Skeletal muscle tissue (tissue), 3 donors: ENCODE measurements at regions not wholly inside any gene's neighbourhood (a gene's known extent, or its start where the extent isn't known, plus 50 kb on each side); places are given as distances from the start of the nearest gene placed in this dataset.
"Not testable (repeated sequence)": the region's sequence is repeated elsewhere in the genome, so short reads cannot be mapped to it uniquely, and the experiment has no call there.

Experiments used
- H3K27ac ChIP-seq: one replicate; pipeline ENCODE4 v1.7.0; 2013; ENCODE audit warnings: mild to moderate bottlenecking, low read depth, low read length, inconsistent platforms
- H3K27me3 ChIP-seq, 3 donors: one replicate each; pipeline ENCODE4 v1.7.0; 2013; ENCODE audit warnings: low read length in 3 of 3; ENCODE audit not compliant: control insufficient read depth in 3 of 3, insufficient read depth in 3 of 3
- H3K36me3 ChIP-seq, 3 donors: one replicate each; pipeline ENCODE4 v1.7.0; 2013; ENCODE audit warnings: low read length in 3 of 3; ENCODE audit not compliant: control insufficient read depth in 3 of 3, insufficient read depth in 3 of 3
- H3K4me1 ChIP-seq, 3 donors: one replicate each; pipeline ENCODE4 v1.7.0; 2013; ENCODE audit warnings: low read length in 3 of 3, mild to moderate bottlenecking in 3 of 3; ENCODE audit not compliant: control insufficient read depth in 3 of 3, insufficient read depth in 3 of 3
- H3K4me3 ChIP-seq, 3 donors: one replicate each; pipeline ENCODE4 v1.7.0; 2013; ENCODE audit warnings: low read length in 3 of 3
- H3K9ac ChIP-seq, 3 donors: one replicate each; pipeline ENCODE4 v1.7.0; 2013; ENCODE audit warnings: low read length in 3 of 3, mild to moderate bottlenecking in 3 of 3, moderate library complexity in 2 of 3, low read depth in 1 of 3
- H3K9me3 ChIP-seq, 3 donors: one replicate each; pipeline ENCODE4 v1.7.0; 2013; ENCODE audit warnings: low read length in 3 of 3; ENCODE audit not compliant: control insufficient read depth in 3 of 3
- donor health status: Osteomylitis.

- Histone ChIP-seq H3K9me3 (no peaks in the 10 kb centered on the region), H3K27me3 (no peaks in the 10 kb centered on the region), H3K4me3 (no peak overlapping the region), H3K27ac (no peak overlapping the region), H3K36me3 (no peaks in the 10 kb centered on the region), H3K9ac (no peak overlapping the region), H3K4me1 (no peaks in the 10 kb centered on the region)
Measured at GRCh38 chrX:121655276-121655675, 607.9 kb downstream of the GLUD2 start.

- H3K4me3 ChIP-seq, result no peak overlapping the region
Measured at GRCh38 chrX:121666171-121666570, 618.8 kb downstream of the GLUD2 start.

GRCh38 chrX:121671649-121672048 lies 624.2 kb downstream of the GLUD2 start:
- Histone ChIP-seq H3K4me1 (no peaks in the 10 kb centered on the region), H3K4me3 (no peak overlapping the region), H3K9me3 (no peaks in the 10 kb centered on the region), H3K27ac (no peak overlapping the region), H3K36me3 (no peaks in the 10 kb centered on the region), H3K9ac (no peak overlapping the region), H3K27me3 (no peaks in the 10 kb centered on the region)

More at GRCh38 chrX:121666171-121666570, 618.8 kb downstream of the GLUD2 start:
- no peaks in the 10 kb centered on the region for H3K4me1 ChIP-seq
- H3K27ac ChIP-seq, result no peak overlapping the region
- H3K36me3 ChIP-seq, result no peaks in the 10 kb centered on the region
- no peaks in the 10 kb centered on the region for H3K27me3 ChIP-seq
- no peak overlapping the region for H3K9ac ChIP-seq
- no peaks in the 10 kb centered on the region for H3K9me3 ChIP-seq

- H3K4me1 ChIP-seq, H3K27ac ChIP-seq, H3K27me3 ChIP-seq, H3K9me3 ChIP-seq, H3K9ac ChIP-seq, H3K4me3 ChIP-seq, H3K36me3 ChIP-seq: not testable (repeated sequence)
Measured at GRCh38 chrX:121709236-121709635, 661.8 kb downstream of the GLUD2 start.

GRCh38 chrX:121733514-121733913 lies 686.1 kb downstream of the GLUD2 start:
- no peak overlapping the region for H3K9ac ChIP-seq
- H3K36me3 ChIP-seq, result no peaks in the 10 kb centered on the region
- H3K4me3 ChIP-seq, result no peak overlapping the region
- H3K27ac ChIP-seq, result no peak overlapping the region
- no peaks in the 10 kb centered on the region for H3K27me3 ChIP-seq
- no peaks in the 10 kb centered on the region for H3K4me1 ChIP-seq
- no peaks in the 10 kb centered on the region for H3K9me3 ChIP-seq

GRCh38 chrX:121746105-121746504 lies 698.7 kb downstream of the GLUD2 start:
- H3K27me3 ChIP-seq, result no peaks in the 10 kb centered on the region
- H3K27ac ChIP-seq, result no peak overlapping the region
- H3K9ac ChIP-seq, result no peak overlapping the region
- H3K4me1 ChIP-seq, result no peaks in the 10 kb centered on the region
- no peaks in the 10 kb centered on the region for H3K36me3 ChIP-seq
- H3K4me3 ChIP-seq, result no peak overlapping the region
- no peaks in the 10 kb centered on the region for H3K9me3 ChIP-seq

- not testable (repeated sequence) for H3K27ac ChIP-seq, H3K4me1 ChIP-seq, H3K9ac ChIP-seq, H3K36me3 ChIP-seq, H3K4me3 ChIP-seq, H3K27me3 ChIP-seq, H3K9me3 ChIP-seq
Measured at GRCh38 chrX:121753602-121754001, 706.2 kb downstream of the GLUD2 start.

GRCh38 chrX:121754301-121754700 lies 706.9 kb downstream of the GLUD2 start:
- Histone ChIP-seq H3K4me3 (no peak overlapping the region), H3K9me3 (no peaks in the 10 kb centered on the region), H3K9ac (no peak overlapping the region), H3K36me3 (no peaks in the 10 kb centered on the region), H3K27me3 (no peaks in the 10 kb centered on the region), H3K27ac (no peak overlapping the region), H3K4me1 (no peaks in the 10 kb centered on the region)

GRCh38 chrX:121755541-121755940 lies 708.1 kb downstream of the GLUD2 start:
- H3K9me3 ChIP-seq, result no peaks in the 10 kb centered on the region
- no peak overlapping the region for H3K27ac ChIP-seq
- H3K36me3 ChIP-seq, result no peaks in the 10 kb centered on the region
- no peaks in the 10 kb centered on the region for H3K27me3 ChIP-seq
- no peaks in the 10 kb centered on the region for H3K4me1 ChIP-seq
- no peak overlapping the region for H3K9ac ChIP-seq
- no peak overlapping the region for H3K4me3 ChIP-seq

GRCh38 chrX:121761845-121762244 lies 714.4 kb downstream of the GLUD2 start:
- Histone ChIP-seq H3K9ac (no peak overlapping the region), H3K36me3 (no peaks in the 10 kb centered on the region), H3K27me3 (no peaks in the 10 kb centered on the region), H3K4me1 (no peaks in the 10 kb centered on the region), H3K4me3 (no peak overlapping the region), H3K27ac (no peak overlapping the region), H3K9me3 (no peaks in the 10 kb centered on the region)

- Histone ChIP-seq H3K27ac (no peak overlapping the region), H3K36me3 (no peaks in the 10 kb centered on the region), H3K9me3 (no peaks in the 10 kb centered on the region), H3K4me1 (no peaks in the 10 kb centered on the region), H3K4me3 (no peak overlapping the region), H3K27me3 (no peaks in the 10 kb centered on the region), H3K9ac (no peak overlapping the region)
Measured at GRCh38 chrX:121763671-121764070, 716.3 kb downstream of the GLUD2 start.
